NT2/D1 (cell line): ENCODE measurements at regions not wholly inside any gene's neighbourhood (a gene's known extent, or its start where the extent isn't known, plus 50 kb on each side); places are given as distances from the start of the nearest gene placed in this dataset.

Experiments
- SUZ12 ChIP-seq: IDR thresholded peaks from 2 replicates; pipeline ENCODE4 v1.6.1; 2011; ENCODE audit not compliant: insufficient read length, insufficient read depth; ENCODE audit errors: extremely low read depth
- YY1 ChIP-seq: IDR thresholded peaks from 2 replicates; pipeline ENCODE4 v1.6.1; 2011; ENCODE audit not compliant: insufficient read length, insufficient read depth
- ZNF274 ChIP-seq: IDR thresholded peaks from 2 replicates; pipeline ENCODE4 v1.6.1; 2011; ENCODE audit warnings: mild to moderate bottlenecking, low read depth, low read length

GRCh38 chr15:77721963-77722362 is 89.3 kb upstream of the LINGO1 start:
- TF ChIP-seq ZNF274 (no peak), YY1 (no peak), SUZ12 (no peak)
